Cardiac fibroblast (primary cell): ENCODE measurements at regions not wholly inside any gene's neighbourhood (a gene's known extent, or its start where the extent isn't known, plus 50 kb on each side); places are given as distances from the start of the nearest gene placed in this dataset.

Experiments
- DNase-seq, 2 donors: peaks; one replicate each; pipeline versions ENCODE4 v3.0.0 to v3.0.0-alpha.2; 2010; ENCODE audit warnings: low read depth in 2 of 2
- H3K4me3 ChIP-seq, 2 donors: replicated peaks in 1 of 2; 1 replicate in 1 of 2; 2 replicates in 1 of 2; pipeline ENCODE4 v1.5.1; 2011; ENCODE audit warnings: low read depth in 2 of 2, low read length in 2 of 2, mild to moderate bottlenecking in 2 of 2, moderate library complexity in 1 of 2
- CTCF ChIP-seq: IDR thresholded peaks from one replicate; pipeline ENCODE4 v1.5.1; 2011; ENCODE audit warnings: low read depth, mild to moderate bottlenecking, low read length, inconsistent platforms

DNA sequence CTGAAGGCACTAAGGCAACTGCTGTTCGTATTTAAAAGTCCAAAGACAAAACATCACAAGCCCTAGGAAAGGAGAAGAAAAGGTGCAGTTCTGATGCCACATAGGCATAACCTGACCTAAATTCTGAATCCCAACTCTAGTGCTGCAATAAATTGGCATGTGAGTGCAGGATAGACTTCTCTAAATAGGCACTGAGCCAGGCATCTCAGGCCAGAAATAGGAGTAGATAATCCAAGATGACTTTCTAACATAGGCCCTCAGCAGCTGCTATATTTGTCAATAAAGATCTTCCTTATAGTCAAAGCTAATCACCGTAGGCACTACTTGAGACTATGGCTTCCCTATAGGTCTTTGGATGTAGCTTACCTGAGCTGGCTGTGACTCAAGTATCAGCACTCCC lies 1163.8 kb downstream of the SORCS1 start:
- no peak for DNase-seq
- TF ChIP-seq CTCF = no peak
- H3K4me3 ChIP-seq = no peak overlapping the region

GRCh38 chr10:105993609-105994008 lies 1170.9 kb downstream of the SORCS1 start:
- TF ChIP-seq CTCF = no peak
- DNase-seq = no peak
- no peak overlapping the region for H3K4me3 ChIP-seq

GRCh38 chr10:105992928-105993327 lies 1171.6 kb downstream of the SORCS1 start:
- TF ChIP-seq CTCF = no peak
- no peak overlapping the region for H3K4me3 ChIP-seq
- no peak for DNase-seq

GRCh38 chr10:105990529-105990928 lies 1174.0 kb downstream of the SORCS1 start:
- no peak overlapping the region for H3K4me3 ChIP-seq
- TF ChIP-seq CTCF = no peak
- DNase-seq = no peak

GRCh38 chr10:105989995-105990394 lies 1174.5 kb downstream of the SORCS1 start:
- no peak overlapping the region for H3K4me3 ChIP-seq
- TF ChIP-seq CTCF = no peak
- no peak for DNase-seq

DNA sequence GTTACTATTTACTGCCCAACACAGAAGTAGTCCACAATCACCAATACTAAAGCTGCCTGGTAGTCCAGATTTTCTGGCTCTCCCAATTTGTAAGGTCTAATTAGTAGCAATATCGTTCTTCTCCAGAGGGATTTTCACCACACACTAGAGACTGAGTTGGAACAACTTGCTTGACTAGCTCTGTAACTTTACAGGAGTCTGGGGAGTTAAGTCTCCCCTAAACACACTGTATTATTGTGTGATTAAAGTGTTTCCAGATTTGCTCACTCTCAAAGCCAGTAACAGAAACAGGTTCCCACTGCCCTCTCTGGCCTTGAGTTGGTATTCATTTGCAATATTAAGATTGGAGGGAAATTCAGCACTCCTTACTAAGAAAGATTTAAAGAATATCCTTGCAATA lies 1175.7 kb downstream of the SORCS1 start:
- no peak for TF ChIP-seq CTCF
- no peak for DNase-seq
- no peak overlapping the region for H3K4me3 ChIP-seq

- no peak for TF ChIP-seq CTCF
- H3K4me3 ChIP-seq = no peak overlapping the region
- no peak for DNase-seq
Measured at GRCh38 chr10:105986912-105987635, 1177.4 kb downstream of the SORCS1 start.
